IPS-NIHi11 (cell line): ENCODE measurements at regions not wholly inside any gene's neighbourhood (a gene's known extent, or its start where the extent isn't known, plus 50 kb on each side); places are given as distances from the start of the nearest gene placed in this dataset.
"Not testable (repeated sequence)": the region's sequence is repeated elsewhere in the genome, so short reads cannot be mapped to it uniquely, and the experiment has no call there.

Source experiments
- DNase-seq: peaks from one replicate; pipeline ENCODE4 v3.0.0; 2012; ENCODE audit warnings: mixed read lengths, low spot score

DNA sequence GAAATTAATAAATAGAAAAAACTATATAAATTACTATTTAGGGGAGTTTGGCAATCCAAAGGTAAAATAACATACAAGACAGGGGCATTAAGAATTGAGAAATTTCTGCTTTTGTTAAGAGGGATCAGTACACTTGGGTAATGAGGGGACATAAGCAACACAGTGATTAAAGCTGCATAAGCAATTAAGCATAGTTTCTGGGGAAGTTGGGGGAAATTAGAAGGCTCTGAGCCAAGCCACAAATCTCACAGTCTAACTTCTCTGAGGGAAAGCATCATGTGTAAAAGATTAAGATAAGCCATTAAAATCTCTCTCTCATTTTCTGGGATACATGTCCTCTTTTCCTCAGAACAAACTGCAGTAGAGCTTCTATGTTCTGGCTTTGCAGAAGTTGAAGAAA, 533.9 kb upstream of the LRFN5 start:
- no peak for DNase-seq

DNA sequence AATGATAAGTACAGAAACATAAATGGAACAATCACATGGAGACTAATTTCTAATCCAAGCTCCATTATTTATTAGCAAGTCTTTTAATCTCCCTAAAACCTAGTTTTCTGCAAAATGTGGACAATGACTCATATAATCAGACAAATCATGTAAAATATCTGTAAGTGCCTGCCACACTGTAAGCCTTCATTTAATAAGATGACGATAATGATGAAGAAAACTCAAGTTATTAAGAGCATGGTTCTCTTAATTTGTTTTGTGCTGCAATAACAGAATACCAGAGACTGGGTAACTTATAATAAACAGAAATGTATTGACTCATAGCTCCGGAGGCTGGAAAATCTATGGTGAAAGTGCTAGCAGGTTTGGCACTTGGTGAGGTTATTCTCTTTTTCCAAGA, 535.3 kb upstream of the LRFN5 start:
- DNase-seq: no peak

DNA sequence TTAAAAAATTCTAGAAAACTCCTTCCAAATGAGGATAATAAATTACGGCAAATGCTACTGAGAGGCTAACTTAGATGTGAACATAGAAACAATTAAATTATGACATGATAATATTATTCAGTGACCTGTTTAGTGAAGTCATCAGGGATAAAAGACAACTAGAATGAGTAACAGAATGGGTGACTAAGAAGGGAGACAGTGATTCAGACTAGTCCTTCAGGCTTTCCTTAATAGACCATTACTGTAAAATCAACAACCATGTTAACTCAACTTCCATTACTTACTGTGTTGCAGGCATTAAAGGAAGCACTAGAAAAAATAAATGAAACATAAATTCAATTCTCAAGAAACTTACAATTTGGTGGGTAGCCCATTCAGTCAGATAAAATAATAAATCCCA, 543.9 kb upstream of the LRFN5 start:
- DNase-seq: no peak

DNA sequence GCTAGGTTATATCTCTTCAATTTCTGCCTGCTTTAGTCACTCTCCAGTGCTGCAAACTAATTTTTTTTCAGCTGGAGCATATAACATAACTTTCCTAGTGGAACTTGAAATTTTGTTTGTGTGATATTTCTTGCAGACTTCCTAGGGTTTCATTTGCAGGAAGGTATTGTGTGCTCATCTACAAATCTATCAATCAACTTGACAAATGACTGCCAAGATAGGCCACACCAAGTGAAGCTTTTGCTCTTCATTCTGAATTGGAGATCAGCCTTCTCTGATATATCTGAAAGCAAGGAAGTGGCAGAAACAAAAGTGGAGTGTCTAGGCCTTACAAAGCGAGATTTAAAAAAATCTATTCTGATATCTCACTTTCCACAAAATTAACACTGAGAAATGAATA, 551.1 kb upstream of the LRFN5 start:
- no peak for DNase-seq

DNA sequence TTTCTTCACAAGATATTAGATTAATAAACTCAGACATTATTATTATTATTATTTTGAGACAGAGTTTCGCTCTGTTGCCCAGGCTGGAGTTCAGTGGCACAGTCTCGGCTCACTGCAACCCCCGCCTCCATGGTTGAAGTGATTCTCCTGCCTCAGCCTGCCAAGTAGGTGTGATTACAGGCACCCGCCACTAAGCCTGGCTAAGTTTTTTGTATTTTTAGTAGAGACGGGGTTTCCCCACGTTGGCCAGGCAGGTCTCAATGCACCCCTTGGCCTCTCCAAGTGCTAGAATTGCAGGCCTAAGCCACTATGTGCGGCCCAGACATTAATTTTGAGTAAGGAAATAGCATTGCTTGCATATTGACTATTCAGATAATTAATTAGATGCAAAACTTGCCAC, 554.9 kb upstream of the LRFN5 start:
- DNase-seq: no peak

DNA sequence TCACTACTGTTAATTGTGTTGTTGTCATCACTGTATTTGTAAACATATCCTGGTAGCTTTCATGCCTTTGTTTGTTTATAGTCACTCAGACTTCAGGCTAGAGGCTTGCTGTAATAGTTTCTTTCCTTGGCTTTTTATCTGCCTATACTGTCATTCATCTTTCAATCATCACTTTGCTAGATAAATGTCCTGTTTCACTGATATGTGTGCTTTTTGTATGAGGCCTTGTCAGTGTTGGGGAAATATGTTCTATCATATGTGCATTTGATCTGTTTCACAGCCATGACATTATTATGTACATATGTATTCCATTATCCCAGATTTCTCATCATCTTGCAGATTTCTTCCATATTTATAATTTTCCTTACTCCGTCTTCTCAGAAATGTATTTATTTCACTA, 558.9 kb upstream of the LRFN5 start:
- no peak for DNase-seq

DNA sequence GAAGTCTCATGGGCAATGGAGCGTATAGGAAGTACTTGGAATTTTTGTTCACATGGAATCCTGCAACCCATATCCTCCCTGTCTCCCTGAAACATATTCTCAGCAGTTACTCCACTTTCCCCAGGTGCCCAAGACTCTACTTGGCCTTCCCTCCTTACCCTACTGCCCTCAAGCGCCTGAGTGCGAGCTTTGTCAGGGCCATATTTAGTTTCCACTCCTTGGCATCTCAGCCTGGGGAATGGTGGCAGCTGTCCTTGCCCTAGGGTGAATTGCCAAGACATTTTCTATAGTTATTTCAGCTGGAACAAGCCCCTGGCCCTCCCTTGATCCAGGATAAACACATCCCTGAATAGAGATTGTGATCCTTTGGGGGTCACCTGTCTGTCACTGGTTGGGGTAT, 569.3 kb upstream of the LRFN5 start:
- no peak for DNase-seq

DNA sequence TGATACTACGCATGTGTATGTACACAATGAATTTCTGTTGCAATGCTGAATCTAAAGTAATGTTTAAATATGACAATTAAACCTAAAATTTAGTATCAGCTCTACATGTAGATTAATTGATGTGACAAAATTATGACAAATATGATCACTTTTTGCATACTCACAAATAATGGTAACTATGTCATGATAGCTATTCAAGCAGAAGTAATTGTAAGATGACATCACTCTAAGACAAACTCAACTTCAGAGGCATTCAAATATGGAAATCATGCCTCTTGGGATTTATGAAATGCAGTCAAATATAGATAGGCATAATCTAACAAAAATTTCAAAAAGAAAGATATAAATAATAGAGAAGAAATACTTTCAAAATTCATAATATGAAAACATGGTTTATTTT, 571.7 kb upstream of the LRFN5 start:
- DNase-seq: no peak

DNA sequence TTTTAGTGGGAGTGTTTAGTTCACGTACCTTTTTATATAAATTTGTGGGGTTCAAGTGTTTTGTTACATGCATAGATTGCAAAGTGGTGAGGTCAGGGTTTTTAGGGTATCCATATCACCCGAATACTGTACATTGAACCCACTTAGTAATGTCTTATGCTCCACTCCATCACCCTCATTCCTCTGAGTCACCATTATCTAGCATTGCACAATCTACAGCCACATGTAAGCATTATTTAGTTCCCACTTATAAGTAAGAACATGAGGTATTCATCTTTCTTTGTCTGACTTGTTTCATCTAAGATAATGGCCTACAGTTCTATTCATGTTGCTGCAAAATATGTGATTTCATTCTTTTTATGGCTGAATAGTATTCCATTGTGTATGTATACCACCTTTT, 583.7 kb upstream of the LRFN5 start:
- no peak for DNase-seq

DNA sequence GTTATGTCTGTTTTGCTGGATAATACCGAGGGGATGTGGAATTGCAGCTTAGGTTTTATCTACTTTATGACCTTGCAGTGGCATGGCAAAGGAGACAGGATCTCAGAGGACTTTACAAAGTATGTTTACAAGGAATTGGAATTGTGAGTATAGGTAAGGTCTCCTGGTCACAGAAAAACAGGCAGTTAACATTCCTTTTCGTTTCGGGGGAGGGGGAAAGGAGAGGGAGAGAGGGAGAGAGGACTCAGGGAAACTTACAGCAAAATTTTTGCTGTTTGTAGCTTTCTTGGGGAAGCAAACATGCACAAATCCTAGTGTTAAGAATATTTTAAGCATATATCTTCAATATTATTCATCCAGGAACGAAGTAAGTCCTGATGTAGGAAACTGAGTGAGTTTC, 590.5 kb upstream of the LRFN5 start:
- no peak for DNase-seq

DNA sequence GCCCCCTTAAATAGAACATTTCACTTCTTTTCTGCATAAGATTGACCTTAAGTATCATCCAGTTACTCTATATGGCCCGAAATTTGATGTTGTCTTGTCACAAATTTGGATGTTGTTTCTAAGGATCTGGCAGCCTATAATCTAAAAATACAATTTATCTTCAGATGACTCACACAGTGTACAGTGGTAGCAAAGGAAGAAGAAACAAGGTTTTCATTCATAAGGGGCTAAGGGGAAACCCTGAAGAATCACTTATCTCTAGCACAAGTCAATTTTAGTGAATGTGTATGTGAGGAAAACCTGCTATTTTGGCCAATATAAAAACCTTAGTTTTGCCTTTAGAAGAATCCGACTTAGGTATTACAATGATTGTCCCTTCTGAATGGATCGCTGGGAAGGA, 606.3 kb upstream of the LRFN5 start:
- no peak for DNase-seq

DNA sequence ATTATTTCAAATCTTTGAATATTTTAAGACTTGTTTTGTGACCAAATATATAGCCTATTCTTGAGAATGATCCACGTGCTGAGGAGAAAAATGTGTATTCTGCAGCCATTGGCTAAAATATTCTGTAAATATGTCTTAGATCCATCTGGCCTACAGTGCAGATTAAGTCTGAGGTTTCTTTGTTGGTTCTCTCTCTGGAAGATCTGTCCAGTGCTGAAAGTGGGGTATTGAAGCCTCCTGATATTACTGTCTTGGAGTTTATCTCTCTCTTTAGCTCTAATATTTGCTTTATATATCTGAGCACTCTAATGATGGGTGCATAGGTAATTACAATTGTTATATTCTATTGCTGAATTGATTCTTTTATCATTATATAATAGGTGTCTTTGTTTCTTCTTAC, 617.4 kb upstream of the LRFN5 start:
- no peak for DNase-seq

DNA sequence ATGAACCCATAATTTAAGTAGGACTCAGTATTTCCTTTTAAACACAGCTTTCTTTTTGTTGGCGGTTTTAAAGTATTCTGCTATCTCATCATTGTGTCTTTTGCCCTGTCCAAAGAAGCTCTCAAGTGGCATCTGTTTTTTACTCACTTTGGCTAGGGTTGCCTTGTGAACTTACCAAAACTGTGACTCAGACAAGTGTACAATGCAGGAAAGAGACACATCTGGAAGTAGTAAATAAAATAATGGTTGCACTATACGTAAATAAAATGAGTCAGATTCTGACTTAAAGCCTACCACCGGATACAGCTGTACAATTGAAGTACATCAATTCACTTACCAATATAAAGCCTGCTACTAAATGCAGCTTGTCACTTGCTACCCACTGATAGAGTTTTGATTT, 619.2 kb upstream of the LRFN5 start:
- DNase-seq: no peak

DNA sequence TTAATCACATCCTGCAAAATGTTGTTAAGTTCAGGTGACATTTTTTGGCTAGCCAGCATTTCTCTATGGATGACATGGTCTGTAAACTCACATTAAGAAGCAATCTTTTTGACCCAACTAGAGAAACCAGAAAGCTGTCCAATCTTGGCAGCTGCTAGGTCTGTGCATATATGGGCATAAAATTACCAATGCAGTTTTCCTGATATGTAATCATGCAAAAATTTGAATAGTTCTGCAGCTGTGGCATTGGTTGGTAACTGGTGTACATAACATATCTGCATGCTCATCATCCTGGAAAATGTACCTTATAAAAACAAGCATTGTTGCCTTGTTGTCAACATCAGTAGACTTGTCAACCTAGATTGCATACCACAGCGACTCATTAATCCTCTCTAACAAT, 620.0 kb upstream of the LRFN5 start:
- DNase-seq: no peak

DNA sequence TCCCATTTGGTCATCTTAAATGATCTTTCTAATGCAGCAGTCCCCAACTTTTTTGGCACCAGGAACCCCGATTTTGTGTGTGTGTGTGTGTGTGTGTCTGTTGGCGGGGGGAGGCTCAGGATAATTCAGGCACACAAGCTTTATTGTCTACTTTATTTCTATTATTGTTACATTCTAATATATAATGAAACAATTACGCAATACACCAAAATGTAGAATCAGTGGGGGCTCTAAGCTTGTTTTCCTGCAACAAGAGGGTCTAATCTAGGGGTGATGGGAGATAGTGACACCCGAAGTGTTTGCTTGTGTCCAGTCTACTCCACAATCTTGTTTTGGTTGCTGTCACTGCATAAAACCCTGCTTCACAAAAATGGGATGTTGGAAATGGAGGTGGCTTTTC, 621.1 kb upstream of the LRFN5 start:
- DNase-seq: no peak

DNA sequence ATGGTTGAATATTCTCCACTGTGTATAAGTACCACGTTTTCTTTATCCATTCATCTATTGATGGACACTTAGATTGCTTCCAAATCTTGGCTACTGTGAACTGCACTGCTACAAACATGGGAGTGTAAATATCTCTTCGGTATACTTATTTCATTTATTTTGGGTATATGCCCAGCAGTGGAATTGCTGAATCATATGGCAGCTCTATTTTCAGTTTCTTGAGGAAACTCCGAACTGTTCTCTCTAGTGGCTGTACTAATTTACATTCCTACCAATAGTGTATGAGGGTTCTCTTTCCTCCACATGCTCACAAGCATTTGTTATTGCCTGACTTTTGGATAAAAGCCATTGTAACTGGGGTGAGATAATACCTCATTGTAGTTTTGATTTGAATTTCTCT, 623.1 kb upstream of the LRFN5 start:
- DNase-seq: no peak

DNA sequence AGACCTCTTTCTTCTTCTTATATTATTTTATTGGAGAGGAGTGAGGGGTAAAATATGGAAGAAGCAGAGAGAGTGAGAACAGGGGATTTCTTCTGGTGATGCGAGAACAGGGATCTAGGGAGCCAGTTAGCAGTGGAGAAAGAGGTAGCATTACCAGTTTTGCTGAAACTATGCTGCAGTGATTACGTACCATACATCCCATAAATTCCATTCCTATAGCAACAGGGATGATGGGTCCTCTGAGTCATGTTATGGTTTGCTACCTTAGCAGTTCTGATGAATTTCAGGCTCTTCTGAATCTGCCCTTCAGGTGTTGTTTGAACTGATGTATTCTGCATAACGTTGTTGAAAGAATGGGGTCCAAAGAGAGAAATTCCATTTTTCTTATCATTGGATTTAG, 625.4 kb upstream of the LRFN5 start:
- no peak for DNase-seq

DNA sequence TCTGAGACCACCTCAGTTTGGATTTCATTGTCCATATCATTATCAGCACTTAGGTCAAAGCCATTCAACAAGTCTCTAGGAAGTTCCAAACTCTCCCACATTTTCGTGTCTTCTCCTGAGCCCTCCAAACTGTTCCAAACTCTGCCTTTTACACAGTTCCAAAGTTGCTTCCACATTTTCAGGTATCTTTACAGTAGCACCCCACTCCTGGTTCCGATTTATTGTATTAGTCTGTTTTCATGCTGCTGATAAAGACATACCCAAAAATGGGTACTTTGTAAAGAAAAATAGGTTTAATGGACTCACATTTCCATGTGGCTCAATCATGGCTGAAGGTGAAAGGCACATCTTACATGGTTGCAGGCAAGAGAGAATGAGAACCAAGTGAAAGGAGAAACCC, 646.4 kb upstream of the LRFN5 start:
- DNase-seq: not testable (repeated sequence)

DNA sequence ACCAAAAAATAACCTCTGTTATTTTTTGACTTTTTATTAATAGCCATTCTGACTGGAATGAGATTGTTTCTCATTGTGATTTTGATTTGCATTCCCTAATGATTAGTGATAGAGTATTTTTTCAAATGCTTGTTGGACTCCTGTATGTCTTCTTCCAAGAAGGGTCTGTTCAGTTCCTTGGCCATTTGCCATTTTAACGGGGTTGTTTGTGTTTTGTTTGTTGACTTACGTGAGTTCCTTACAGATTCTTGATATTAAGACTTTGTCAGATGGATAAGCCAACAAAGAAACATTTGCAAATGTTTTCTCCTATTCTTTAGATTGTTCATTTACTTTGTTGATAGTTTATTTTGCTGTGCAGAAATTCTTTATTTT, 651.6 kb upstream of the LRFN5 start:
- DNase-seq: no peak

DNA sequence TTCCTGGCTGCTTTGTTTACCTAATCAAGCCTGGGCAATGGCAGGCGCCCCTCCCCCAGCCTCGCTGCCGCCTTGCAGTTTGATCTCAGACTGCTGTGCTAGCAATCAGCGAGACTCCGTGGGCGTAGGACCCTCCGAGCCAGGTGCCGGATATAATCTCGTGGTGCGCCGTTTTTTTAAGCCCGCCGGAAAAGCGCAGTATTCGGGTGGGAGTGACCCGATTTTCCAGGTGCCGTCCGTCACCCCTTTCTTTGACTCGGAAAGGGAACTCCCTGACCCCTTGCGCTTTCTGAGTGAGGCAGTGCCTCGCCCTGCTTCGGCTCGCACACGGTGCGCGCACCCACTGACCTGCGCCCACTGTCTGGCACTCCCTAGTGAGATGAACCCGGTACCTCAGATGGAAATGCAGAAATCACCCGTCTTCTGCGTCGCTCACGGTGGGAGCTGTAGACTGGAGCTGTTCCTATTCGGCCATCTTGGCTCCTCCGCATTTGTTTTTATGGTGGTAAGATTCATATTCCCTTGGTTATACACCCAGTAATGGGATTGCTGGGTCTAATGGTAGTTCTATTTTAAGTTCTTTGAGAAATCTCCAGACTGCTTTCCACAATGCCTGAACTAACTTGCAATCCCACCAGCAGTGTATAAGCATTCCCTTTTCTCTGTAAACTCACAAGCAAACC, 652.1 kb upstream of the LRFN5 start:
- not testable (repeated sequence) for DNase-seq

DNA sequence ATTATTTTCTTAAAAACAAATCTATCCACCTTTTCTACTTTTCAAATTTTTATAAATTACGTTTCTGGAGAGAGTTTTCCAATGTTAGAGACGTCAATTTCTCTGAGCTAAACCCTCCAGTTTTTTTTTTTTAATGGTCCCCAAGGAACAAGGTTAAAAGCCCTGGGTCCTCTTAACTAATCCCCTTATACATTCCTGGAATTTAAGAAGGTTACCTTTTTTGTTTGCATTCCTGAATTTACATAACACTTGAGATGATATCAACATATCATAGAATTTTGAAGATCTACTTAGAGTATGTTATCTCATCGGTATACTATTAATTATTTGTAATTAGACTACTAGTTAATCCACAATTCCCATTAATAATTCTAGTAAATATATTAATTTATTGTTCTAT, 662.2 kb upstream of the LRFN5 start:
- DNase-seq: no peak

DNA sequence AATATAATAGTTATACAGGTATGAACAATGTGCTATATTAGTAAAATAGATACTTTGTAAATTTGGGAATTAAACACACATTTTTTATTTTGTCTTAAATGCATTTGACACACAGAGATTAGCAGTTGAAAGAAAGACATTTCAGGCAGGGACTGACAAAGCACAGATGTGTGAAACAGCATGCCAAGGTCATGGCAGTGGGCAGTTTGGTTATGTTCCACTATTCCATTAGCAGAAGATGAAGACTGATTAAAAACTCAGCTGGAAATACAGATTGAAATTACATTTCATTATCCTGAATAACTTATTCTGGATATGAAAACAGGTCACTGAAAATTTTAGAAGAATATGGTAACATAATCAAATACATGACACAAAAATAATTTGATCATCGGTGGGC, 669.8 kb upstream of the LRFN5 start:
- no peak for DNase-seq

DNA sequence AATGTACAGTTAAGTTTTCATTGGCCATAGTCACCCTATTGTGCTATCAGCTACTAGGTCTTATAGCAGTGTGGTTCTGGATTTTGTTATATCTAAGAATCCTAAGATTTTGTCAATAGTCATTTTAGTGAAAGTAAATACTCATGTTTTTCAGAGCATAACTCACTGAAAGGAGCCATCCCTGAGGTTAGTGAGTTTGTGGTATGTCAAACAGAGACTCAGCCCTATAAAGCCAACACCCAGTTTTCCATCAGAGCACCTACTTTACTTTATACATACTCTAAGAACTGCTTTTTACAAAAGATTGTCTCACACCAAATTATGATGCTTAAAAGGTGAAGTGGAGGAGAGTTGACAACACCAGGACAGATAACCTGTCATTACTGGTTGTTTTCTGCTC, 686.3 kb upstream of the LRFN5 start:
- no peak for DNase-seq

DNA sequence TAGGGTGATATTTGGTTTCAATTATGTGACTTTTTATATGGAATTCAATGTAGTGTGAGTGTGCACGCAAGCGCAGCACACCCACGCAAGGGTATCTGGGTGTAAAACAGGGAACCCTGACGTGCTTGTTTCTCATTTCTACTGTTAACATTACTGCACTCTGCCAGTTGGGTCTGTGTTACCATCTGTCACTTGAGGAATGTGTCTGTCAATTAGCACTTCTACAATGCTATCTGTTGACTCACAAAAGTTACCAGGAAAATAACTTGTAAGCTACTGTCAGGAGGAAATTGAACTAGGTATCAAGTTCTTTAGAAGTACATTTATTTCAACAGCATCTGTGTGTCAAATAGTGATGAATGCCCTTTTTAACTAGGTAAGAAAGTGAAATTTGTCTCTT, 695.5 kb upstream of the LRFN5 start:
- no peak for DNase-seq

DNA sequence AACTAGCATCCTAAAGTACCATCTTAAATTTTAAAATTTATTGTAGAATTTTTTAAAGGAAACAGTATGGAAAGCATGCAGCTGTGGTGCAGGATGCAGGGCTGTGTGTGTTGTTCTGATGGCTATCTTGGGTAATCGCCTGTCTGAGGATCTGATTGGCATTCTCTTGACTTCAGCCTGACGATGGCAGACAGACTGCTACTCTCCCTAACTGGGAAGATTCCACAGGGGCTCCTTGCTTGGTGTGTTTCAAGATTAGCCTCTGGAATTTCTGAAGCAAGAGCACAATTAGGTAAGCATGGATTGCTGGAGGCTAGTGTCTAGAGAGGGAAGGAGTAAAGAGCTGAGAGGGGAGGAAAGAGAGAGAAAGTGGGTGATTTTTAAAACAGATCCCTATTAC, 696.8 kb upstream of the LRFN5 start:
- peak; percentile 23 for DNase-seq
